Transverse colon (tissue), 4 donors: ENCODE measurements at regions not wholly inside any gene's neighbourhood (a gene's known extent, or its start where the extent isn't known, plus 50 kb on each side); places are given as distances from the start of the nearest gene placed in this dataset.
"Not testable (repeated sequence)": the region's sequence is repeated elsewhere in the genome, so short reads cannot be mapped to it uniquely, and the experiment has no call there.

ENCODE experiments used
- DNase-seq: peaks from one replicate; pipeline ENCODE4 v3.0.0-alpha.2; 2019
- H3K27ac ChIP-seq, 4 donors: fragments of 200-600 bp; sonication (generic); 2 replicates each; pipeline ENCODE4 v1.5.1; 2016 to 2018; ENCODE audit warnings: inconsistent platforms in 4 of 4
- H3K27me3 ChIP-seq: fragments of 200-600 bp; sonication (generic); 2 replicates; pipeline ENCODE4 v1.5.1; 2017; ENCODE audit warnings: inconsistent platforms
- H3K36me3 ChIP-seq, 4 donors: fragments of 200-600 bp; sonication (generic); 2 replicates each; pipeline ENCODE4 v1.5.1; 2017 to 2019; ENCODE audit warnings: inconsistent platforms in 4 of 4
- H3K4me1 ChIP-seq, 4 donors: fragments of 200-600 bp; sonication (generic); 2 replicates each; pipeline ENCODE4 v1.5.1; 2017 to 2020; ENCODE audit warnings: inconsistent platforms in 4 of 4
- H3K4me3 ChIP-seq, 4 donors: fragments of 200-600 bp; sonication (generic); 1 replicate in 1 of 4; 2 replicates in 3 of 4; pipeline versions ENCODE4 v1.5.1 to v1.6.1; 2017 to 2019; ENCODE audit warnings: inconsistent platforms in 4 of 4
- H3K9me3 ChIP-seq, 2 donors: fragments of 200-600 bp; sonication (generic); 2 replicates each; pipeline ENCODE4 v1.5.1; 2017 to 2019; ENCODE audit warnings: inconsistent platforms in 2 of 2
- EP300 ChIP-seq: sonication (generic); formaldehyde crosslinking; IDR thresholded peaks from one replicate; pipeline ENCODE4 v1.6.1; 2017; ENCODE audit warnings: antibody characterized with exemption, low read depth
- POLR2A ChIP-seq: fragments of 450-650 bp; IDR thresholded peaks from one replicate; pipeline ENCODE4 v1.6.1; 2016; ENCODE audit warnings: antibody characterized with exemption, mild to moderate bottlenecking, moderate library complexity
- POLR2AphosphoS5 ChIP-seq, 3 donors: sonication (generic); formaldehyde crosslinking; IDR thresholded peaks; one replicate each; pipeline ENCODE4 v1.6.1; 2016; ENCODE audit warnings: antibody characterized with exemption in 3 of 3
- WGBS, 2 donors: methylation state at CpG; one replicate each; pipeline ENCODE4 v1.1.5; 2018; ENCODE audit warnings: low coverage in 1 of 2; 5-methylcytosine and 5-hydroxymethylcytosine counted together
- in situ Hi-C, 4 donors: fragments of 200-750 bp; cut with MboI; loops; one replicate each; pipeline versions ENCODE4 v1.15.0 to v1.15.1; 2017; ENCODE audit warnings: low sequenced_read_pairs in 3 of 4, low pct_ligation_motif_present in 1 of 4, low pct_unique_long_range_greater_than_20kb in 1 of 4
- intact Hi-C: fragments of 100-400 bp; cut with DNase I; formaldehyde crosslinking; loops from one replicate; pipeline ENCODE4 v1.15.1; 2023; ENCODE audit warnings: low total_unique reads
- TF ChIP-seq, protein P1 (sequence below), 5 experiments: fragments of 200-600 bp in 3 of 5; fragments of 450-650 bp in 2 of 5; sonication (generic) in 3 of 5; IDR thresholded peaks; 1 replicate in 2 of 5; 2 replicates in 3 of 5; pipeline ENCODE4 v1.5.1; 2016 to 2017; ENCODE audit warnings: antibody characterized with exemption in 5 of 5, inconsistent platforms in 3 of 5, mild to moderate bottlenecking in 2 of 5, moderate library complexity in 1 of 5

DNA sequence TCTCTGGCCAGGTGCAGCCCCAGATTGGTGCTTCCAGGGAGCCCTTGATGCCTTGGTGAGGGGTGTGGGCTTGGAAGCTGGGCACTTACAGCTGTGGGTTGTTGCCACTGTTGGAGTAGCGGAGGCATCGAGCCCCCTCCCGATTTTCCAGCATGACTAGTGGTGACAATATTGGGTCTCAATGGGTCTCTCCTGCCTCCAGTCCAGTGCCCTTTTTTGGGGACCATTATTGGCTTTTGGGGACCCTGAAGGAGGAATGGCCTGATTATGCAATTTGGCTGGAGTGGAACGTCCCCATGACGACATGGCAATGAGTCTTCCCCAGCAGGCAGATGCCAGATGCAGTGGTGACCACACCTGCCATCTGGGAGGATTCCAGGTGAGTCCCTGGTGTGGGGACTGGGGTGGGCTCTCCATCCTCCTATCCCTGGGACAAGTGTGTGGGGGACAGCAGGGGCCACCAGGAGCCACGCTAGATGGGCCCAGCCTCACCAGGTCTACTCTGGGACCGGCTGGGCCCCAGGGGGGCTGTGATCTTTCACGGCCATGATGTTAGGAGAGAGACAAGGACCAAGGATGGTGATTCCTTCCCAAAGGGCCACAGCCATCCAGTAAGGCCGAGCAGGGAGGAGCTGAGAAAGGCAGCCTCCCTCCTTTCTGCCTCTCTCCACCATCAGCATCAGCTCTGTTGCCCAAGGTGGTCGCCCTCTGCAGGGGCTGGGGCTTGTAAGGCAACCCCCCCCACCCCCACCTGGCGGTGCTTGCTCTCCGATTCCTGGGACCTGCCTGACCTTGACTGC is 196.8 kb downstream of the GOLGA6L6 start:
- Histone ChIP-seq H3K4me3 (no peak overlapping the region), H3K27me3 (no peaks in the 10 kb centered on the region), H3K4me1 (no peaks in the 10 kb centered on the region), H3K9me3 (peaks cover 0 to 19% of the 10 kb centered on the region in 2 donors), H3K36me3 (no peaks in the 10 kb centered on the region), H3K27ac (no peak overlapping the region)
- no peak for DNase-seq
- intact Hi-C loops = no loop called here
- TF ChIP-seq EP300 = no peak
- WGBS, 2 donors = 51 to 74% methylated on average over 3 to 12 of the region's 12 CpGs
- in situ Hi-C loops = no loop called here

DNA sequence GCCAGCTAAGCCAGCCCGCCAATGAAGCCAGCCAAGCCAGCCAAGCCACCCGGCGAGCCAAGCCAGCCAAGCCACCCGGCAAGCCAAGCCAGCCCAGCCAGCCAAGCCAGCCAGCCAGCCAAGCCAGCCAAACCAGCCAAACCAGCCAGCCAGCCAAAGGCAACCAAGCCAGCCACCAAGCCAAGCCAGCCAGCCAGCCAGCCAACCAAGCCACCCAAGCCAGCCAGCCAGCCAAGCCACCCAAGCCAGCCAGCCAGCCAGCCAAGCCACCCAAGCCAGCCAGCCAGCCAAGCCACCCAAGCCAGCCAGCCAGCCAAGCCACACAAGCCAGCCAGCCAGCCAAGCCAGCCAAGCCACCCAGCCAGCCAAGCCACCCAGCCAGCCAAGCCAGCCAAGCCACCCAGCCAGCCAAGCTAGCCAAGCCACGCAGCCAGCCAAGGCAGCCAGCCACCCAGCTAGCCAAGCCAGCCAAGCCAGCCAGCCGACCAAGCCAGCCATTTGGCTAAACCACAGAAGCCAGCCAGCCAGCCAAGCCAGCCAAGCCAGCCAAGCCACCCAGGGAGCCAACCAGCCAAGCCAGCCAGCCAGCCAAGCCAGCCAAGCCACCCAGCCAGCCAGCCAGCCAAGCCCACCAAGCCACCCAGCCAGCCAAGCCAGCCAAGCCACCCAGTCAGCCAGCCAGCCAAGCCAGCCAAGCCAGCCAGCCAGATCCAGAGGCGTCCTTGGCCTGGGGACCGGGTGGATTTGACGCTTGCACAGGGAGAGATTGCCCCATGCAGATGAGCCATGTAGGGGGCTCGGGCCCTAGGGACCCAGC is 198.0 kb downstream of the GOLGA6L6 start:
- H3K27me3 ChIP-seq, in situ Hi-C loops, H3K27ac ChIP-seq, DNase-seq, H3K4me3 ChIP-seq, intact Hi-C loops, H3K36me3 ChIP-seq, H3K4me1 ChIP-seq: not testable (repeated sequence)
- peaks cover 0 to 19% of the 10 kb centered on the region in 2 donors for H3K9me3 ChIP-seq
- WGBS, 2 donors = 83% methylated on average over 10 of the region's 10 CpGs; no CpG with 5 or more reads in 1 of the 2 donors

DNA sequence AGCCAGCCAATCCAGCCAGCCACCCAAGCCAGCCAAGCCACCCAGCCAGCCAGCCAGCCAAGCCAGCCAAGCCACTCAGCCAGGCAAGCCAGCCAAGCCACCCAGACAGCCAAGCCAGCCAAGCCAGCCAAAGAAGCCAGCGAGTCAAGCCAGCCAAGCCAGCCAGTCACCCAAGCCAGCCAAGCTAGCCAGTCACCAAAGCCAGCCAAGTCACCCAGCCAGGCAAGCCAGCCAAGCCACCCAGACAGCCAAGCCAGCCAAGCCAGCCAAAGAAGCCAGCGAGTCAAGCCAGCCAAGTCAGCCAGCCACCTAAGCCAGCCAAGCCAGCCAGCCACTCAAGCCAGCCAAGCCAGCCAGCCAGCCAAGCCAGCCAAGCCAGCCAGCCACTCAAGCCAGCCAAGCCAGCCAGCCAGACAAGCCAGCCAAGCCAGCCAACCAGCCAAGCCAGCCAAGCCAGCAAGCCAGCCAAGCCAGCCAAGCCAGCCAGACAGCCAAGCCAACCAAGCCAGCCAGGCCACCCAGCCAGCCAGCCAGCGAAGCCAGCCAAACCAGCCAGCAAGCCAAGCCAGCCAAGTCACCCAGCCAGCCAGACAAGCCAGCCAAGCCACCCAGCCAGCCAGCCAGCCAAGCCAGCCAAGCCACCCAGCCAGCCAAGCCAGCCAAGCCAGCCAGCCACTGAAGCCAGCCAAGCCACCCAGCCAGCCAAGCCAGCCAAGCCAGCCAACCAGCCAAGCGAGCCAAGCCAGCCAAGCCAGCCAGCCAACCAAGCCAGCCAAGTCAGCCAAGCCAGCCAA is 198.8 kb downstream of the GOLGA6L6 start:
- DNase-seq, H3K36me3 ChIP-seq, H3K27ac ChIP-seq, H3K27me3 ChIP-seq, intact Hi-C loops, in situ Hi-C loops, H3K4me3 ChIP-seq, H3K4me1 ChIP-seq: not testable (repeated sequence)
- 57% methylated on average over 4 of the region's 4 CpGs; no CpG with 5 or more reads in 1 of the 2 donors for WGBS, 2 donors
- peaks cover 0 to 19% of the 10 kb centered on the region in 2 donors for H3K9me3 ChIP-seq

DNA sequence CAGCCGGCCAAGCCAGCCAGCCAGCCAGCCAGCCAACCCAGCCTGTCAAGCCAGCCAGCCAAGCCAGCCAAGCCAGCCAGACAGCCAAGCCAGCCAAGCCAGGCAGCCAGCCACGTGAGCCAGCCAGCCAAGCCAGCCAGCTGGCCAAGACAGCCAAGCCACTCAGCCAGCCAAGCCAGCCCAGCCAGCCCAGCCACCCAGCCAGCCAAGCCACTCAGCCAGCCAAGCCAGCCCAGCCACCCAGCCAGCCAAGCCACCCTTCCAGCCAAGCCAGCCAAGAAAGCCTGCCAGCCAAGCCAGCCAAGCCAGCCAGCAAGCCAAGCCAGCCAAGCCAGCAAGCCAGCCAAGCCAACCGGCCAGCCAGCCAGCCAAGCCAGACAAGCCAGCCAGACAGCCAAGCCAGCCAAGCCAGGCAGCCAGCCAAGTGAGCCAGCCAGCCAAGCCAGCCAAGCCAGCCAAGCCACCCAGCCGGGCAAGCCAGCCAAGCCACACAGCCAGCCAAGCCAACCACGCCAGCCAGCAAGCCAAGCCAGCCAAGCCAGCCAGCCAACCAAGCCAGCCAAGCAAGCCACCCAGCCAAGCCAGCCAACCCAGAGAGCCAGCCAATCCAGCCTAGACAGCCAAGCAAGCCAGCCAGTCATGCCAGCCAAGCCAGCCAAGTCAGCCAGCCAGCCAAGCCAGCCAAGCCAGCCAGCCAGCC is 199.5 kb downstream of the GOLGA6L6 start:
- peak; percentile 41 for DNase-seq

More for the DNA sequence above, 199.5 kb downstream of the GOLGA6L6 start:
- intact Hi-C loops = no loop called here
- in situ Hi-C loops = no loop called here
- WGBS, 2 donors = 54 to 60% methylated on average over 3 to 5 of the region's 5 CpGs
- Histone ChIP-seq H3K27ac (no peak overlapping the region), H3K36me3 (no peaks in the 10 kb centered on the region), H3K9me3 (peaks cover 3 to 15% of the 10 kb centered on the region in 2 donors), H3K4me1 (no peaks in the 10 kb centered on the region), H3K4me3 (no peak overlapping the region), H3K27me3 (no peaks in the 10 kb centered on the region)
- TF ChIP-seq POLR2A (no peak), EP300 (no peak), POLR2AphosphoS5 (IDR thresholded peaks at IDR 0.05) (no peak)
- TF ChIP-seq, protein P1, sequence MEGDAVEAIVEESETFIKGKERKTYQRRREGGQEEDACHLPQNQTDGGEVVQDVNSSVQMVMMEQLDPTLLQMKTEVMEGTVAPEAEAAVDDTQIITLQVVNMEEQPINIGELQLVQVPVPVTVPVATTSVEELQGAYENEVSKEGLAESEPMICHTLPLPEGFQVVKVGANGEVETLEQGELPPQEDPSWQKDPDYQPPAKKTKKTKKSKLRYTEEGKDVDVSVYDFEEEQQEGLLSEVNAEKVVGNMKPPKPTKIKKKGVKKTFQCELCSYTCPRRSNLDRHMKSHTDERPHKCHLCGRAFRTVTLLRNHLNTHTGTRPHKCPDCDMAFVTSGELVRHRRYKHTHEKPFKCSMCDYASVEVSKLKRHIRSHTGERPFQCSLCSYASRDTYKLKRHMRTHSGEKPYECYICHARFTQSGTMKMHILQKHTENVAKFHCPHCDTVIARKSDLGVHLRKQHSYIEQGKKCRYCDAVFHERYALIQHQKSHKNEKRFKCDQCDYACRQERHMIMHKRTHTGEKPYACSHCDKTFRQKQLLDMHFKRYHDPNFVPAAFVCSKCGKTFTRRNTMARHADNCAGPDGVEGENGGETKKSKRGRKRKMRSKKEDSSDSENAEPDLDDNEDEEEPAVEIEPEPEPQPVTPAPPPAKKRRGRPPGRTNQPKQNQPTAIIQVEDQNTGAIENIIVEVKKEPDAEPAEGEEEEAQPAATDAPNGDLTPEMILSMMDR (IDR thresholded peaks at IDR 0.05) = no peak
